ENCODE measurements at regions not wholly inside any gene's neighbourhood (a gene's known extent, or its start where the extent isn't known, plus 50 kb on each side); places are given as distances from the start of the nearest gene placed in this dataset.

DNA sequence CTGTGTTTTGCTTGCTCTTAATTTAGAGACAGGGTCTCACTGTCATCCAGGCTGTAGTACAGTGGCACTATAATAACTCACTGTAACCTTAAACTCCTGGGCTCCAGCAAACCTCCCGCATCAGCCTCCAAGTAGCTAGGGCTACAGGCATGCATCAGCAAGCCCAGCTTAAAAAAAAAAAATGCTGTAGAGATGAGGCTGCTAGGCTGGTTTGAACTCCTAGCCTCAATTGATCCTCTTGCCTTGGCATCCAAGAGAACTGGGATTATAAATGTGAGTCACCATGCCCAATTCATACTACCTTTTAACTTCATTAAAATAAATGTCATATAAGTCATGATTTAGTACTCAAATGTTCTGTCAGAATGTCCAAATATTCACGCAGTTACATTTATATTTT is 2195.7 kb upstream of the C9orf72 start:
- TF ChIP-seq, protein P1, sequence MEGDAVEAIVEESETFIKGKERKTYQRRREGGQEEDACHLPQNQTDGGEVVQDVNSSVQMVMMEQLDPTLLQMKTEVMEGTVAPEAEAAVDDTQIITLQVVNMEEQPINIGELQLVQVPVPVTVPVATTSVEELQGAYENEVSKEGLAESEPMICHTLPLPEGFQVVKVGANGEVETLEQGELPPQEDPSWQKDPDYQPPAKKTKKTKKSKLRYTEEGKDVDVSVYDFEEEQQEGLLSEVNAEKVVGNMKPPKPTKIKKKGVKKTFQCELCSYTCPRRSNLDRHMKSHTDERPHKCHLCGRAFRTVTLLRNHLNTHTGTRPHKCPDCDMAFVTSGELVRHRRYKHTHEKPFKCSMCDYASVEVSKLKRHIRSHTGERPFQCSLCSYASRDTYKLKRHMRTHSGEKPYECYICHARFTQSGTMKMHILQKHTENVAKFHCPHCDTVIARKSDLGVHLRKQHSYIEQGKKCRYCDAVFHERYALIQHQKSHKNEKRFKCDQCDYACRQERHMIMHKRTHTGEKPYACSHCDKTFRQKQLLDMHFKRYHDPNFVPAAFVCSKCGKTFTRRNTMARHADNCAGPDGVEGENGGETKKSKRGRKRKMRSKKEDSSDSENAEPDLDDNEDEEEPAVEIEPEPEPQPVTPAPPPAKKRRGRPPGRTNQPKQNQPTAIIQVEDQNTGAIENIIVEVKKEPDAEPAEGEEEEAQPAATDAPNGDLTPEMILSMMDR (IDR thresholded peaks at IDR 0.05) = no peak
- TF ChIP-seq EP300 (IDR thresholded peaks at IDR 0.05) = no peak

Measured in ovary (tissue), 3 donors.